ENCODE measurements at regions not wholly inside any gene's neighbourhood (a gene's known extent, or its start where the extent isn't known, plus 50 kb on each side); places are given as distances from the start of the nearest gene placed in this dataset.
"Not testable (repeated sequence)": the region's sequence is repeated elsewhere in the genome, so short reads cannot be mapped to it uniquely, and the experiment has no call there.

- DNase-seq (ENCODE audit: low read depth in 3 of 3), result no peak
Measured at GRCh38 chr1:48084826-48085225, 87.6 kb upstream of the TRABD2B start.

GRCh38 chr1:48082271-48082962 is 85.2 kb upstream of the TRABD2B start:
- DNase-seq (ENCODE audit: low read depth in 3 of 3), result no peak

- no peak for DNase-seq (ENCODE audit: low read depth in 3 of 3)
Measured at GRCh38 chr1:48080331-48081255, 83.4 kb upstream of the TRABD2B start.

GRCh38 chr1:48079096-48079495 is 81.9 kb upstream of the TRABD2B start:
- no peak for DNase-seq (ENCODE audit: low read depth in 3 of 3)

- no peak for DNase-seq (ENCODE audit: low read depth in 3 of 3)
Measured at GRCh38 chr1:48077795-48078222, 80.6 kb upstream of the TRABD2B start.

- no peak for DNase-seq (ENCODE audit: low read depth in 3 of 3)
Measured at GRCh38 chr1:48076017-48076416, 78.8 kb upstream of the TRABD2B start.

GRCh38 chr1:48073798-48074530 is 76.8 kb upstream of the TRABD2B start:
- no peak for DNase-seq (ENCODE audit: low read depth in 3 of 3)

GRCh38 chr1:48071513-48071912 is 74.3 kb upstream of the TRABD2B start:
- no peak for DNase-seq (ENCODE audit: low read depth in 3 of 3)

- DNase-seq (ENCODE audit: low read depth in 3 of 3), result no peak
Measured at GRCh38 chr1:48070396-48070750, 73.2 kb upstream of the TRABD2B start.

- DNase-seq (ENCODE audit: low read depth in 3 of 3), result no peak
Measured at GRCh38 chr1:48069662-48070395, 72.6 kb upstream of the TRABD2B start.

- DNase-seq (ENCODE audit: low read depth in 3 of 3), result no peak
Measured at GRCh38 chr1:48068206-48068605, 71.0 kb upstream of the TRABD2B start.

GRCh38 chr1:48066936-48067335 is 69.8 kb upstream of the TRABD2B start:
- DNase-seq (ENCODE audit: low read depth in 3 of 3), result no peak

- not testable (repeated sequence) for DNase-seq (ENCODE audit: low read depth in 3 of 3)
Measured at GRCh38 chr1:48064693-48065092, 67.5 kb upstream of the TRABD2B start.

GRCh38 chr1:48062353-48062752 is 65.2 kb upstream of the TRABD2B start:
- no peak for DNase-seq (ENCODE audit: low read depth in 3 of 3)

- DNase-seq (ENCODE audit: low read depth in 3 of 3), result peak in 1 of 3 experiments; percentile 3
Measured at GRCh38 chr1:48061162-48062136, 64.3 kb upstream of the TRABD2B start.

- DNase-seq (ENCODE audit: low read depth in 3 of 3), result no peak
Measured at GRCh38 chr1:48059289-48059688, 62.1 kb upstream of the TRABD2B start.

GRCh38 chr1:48058135-48059025 is 61.2 kb upstream of the TRABD2B start:
- no peak for DNase-seq (ENCODE audit: low read depth in 3 of 3)

- DNase-seq (ENCODE audit: low read depth in 3 of 3), result no peak
Measured at GRCh38 chr1:48057249-48057648, 60.1 kb upstream of the TRABD2B start.
